Ovary (tissue), 3 donors: ENCODE measurements at regions not wholly inside any gene's neighbourhood (a gene's known extent, or its start where the extent isn't known, plus 50 kb on each side); places are given as distances from the start of the nearest gene placed in this dataset.

Experiments used
- POLR2A ChIP-seq: fragments of 450-650 bp; IDR thresholded peaks from one replicate; pipeline ENCODE4 v1.6.1; 2017; ENCODE audit warnings: antibody characterized with exemption, mild to moderate bottlenecking, moderate library complexity
- TF ChIP-seq, protein P1 (sequence below), 3 donors: fragments of 450-650 bp in 2 of 3; fragments of 200-600 bp in 1 of 3; IDR thresholded peaks; one replicate each; pipeline versions ENCODE4 v1.5.1 to v1.8.0; 2016 to 2022; ENCODE audit warnings: antibody characterized with exemption in 3 of 3, mild to moderate bottlenecking in 1 of 3
- donor health status: DM: no; HTN: no; CAD: no.

DNA sequence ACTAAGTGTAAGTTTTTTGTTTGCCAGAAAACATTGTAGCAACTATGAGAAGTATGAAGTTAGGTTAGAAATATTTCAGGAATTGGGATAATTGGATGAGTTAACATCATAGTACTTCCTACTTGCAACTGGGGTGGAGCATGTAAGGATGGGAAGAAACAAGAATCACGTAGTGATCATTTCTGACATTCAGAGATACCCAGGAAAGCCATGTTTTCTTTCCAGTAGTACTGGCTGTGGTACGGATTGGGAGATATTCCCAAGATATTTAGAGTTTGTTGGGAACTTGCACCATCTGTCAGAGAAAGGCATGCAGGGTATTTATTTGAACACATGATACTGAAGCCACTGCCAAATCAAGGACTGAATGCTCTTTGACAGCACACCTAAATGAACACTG, 87.6 kb upstream of the SLC4A4 start:
- TF ChIP-seq, protein P1, sequence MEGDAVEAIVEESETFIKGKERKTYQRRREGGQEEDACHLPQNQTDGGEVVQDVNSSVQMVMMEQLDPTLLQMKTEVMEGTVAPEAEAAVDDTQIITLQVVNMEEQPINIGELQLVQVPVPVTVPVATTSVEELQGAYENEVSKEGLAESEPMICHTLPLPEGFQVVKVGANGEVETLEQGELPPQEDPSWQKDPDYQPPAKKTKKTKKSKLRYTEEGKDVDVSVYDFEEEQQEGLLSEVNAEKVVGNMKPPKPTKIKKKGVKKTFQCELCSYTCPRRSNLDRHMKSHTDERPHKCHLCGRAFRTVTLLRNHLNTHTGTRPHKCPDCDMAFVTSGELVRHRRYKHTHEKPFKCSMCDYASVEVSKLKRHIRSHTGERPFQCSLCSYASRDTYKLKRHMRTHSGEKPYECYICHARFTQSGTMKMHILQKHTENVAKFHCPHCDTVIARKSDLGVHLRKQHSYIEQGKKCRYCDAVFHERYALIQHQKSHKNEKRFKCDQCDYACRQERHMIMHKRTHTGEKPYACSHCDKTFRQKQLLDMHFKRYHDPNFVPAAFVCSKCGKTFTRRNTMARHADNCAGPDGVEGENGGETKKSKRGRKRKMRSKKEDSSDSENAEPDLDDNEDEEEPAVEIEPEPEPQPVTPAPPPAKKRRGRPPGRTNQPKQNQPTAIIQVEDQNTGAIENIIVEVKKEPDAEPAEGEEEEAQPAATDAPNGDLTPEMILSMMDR (IDR thresholded peaks at IDR 0.05): no peak
- no peak for TF ChIP-seq POLR2A
